Panc1 (cell line): ENCODE measurements at regions not wholly inside any gene's neighbourhood (a gene's known extent, or its start where the extent isn't known, plus 50 kb on each side); places are given as distances from the start of the nearest gene placed in this dataset.

Source experiments
- ATAC-seq: fragments of 200-7000 bp; cut with Tn5 transposase; 2 replicates; pipeline ENCODE4 v1.9.1; 2020; ENCODE audit warnings: mild to moderate bottlenecking, moderate library complexity
- BruUV-seq: library from RNA; stranded (reverse); fragments of 400-500 nt; replicated peaks from 2 replicates; lab custom pipeline; 2021; lab: Mats Ljungman, UMichigan
- CTCF ChIA-PET: fragments of 300-600 bp; sonication (Branson Sonifier 250); formaldehyde crosslinking; loops from one replicate; lab custom pipeline; 2022; ENCODE audit warnings: antibody characterized with exemption; lab: Charles Lee
- POLR2A ChIA-PET: fragments of 300-600 bp; sonication (Branson Sonifier 250); formaldehyde crosslinking; loops from one replicate; lab custom pipeline; 2022; ENCODE audit warnings: antibody characterized with exemption; lab: Charles Lee
- DNase-seq: peaks from one replicate; pipeline ENCODE4 v3.0.0-alpha.2; 2010; ENCODE audit warnings: low read depth, low spot score
- H3K27ac ChIP-seq: 2 replicates; pipeline ENCODE4 v1.5.1; 2011; ENCODE audit warnings: mild to moderate bottlenecking, low read length, inconsistent platforms
- H3K27me3 ChIP-seq: fragments of 200-500 bp; sonication (Bioruptor generic); 2 replicates; pipeline ENCODE4 v1.6.0; 2014; ENCODE audit warnings: low read length, inconsistent platforms; ENCODE audit not compliant: control insufficient read depth, insufficient read depth
- H3K36me3 ChIP-seq: fragments of 200-500 bp; sonication (Bioruptor generic); 2 replicates; pipeline ENCODE4 v1.5.1; 2014; ENCODE audit warnings: inconsistent platforms, mild to moderate bottlenecking, low read length, moderate library complexity; ENCODE audit not compliant: control insufficient read depth, insufficient read depth
- H3K4me1 ChIP-seq: 2 replicates; pipeline ENCODE4 v1.5.1; 2011; ENCODE audit warnings: inconsistent platforms, mild to moderate bottlenecking, low read length, moderate library complexity; ENCODE audit not compliant: control insufficient read depth, insufficient read depth
- H3K4me3 ChIP-seq, 2 experiments: 2 replicates each; pipeline ENCODE4 v1.5.1; 2011 to 2012; ENCODE audit warnings: low read depth in 2 of 2, low read length in 2 of 2, mild to moderate bottlenecking in 2 of 2, inconsistent platforms in 1 of 2, moderate library complexity in 1 of 2
- H3K9me3 ChIP-seq: fragments of 200-500 bp; sonication (Bioruptor generic); 2 replicates; pipeline ENCODE4 v1.5.1; 2014; ENCODE audit warnings: low read depth, mild to moderate bottlenecking, inconsistent platforms, low read length, moderate library complexity; ENCODE audit not compliant: control insufficient read depth, insufficient read depth
- CTCF ChIP-seq: fragments of 450-650 bp; IDR thresholded peaks from 2 replicates; pipeline ENCODE4 v1.5.1; 2017; ENCODE audit warnings: mild to moderate bottlenecking
- POLR2AphosphoS5 ChIP-seq: IDR thresholded peaks from 2 replicates; pipeline ENCODE4 v1.6.1; 2012; ENCODE audit warnings: mild to moderate bottlenecking, low read depth, low read length, moderate library complexity
- REST ChIP-seq, 2 experiments: IDR thresholded peaks; 2 replicates each; pipeline ENCODE4 v1.6.1; 2011 to 2012; ENCODE audit warnings: low read depth in 2 of 2, control low read depth in 1 of 2, low read length in 1 of 2, mild to moderate bottlenecking in 1 of 2, moderate library complexity in 1 of 2; ENCODE audit not compliant: insufficient read depth in 1 of 2
- SIN3A ChIP-seq: IDR thresholded peaks from 2 replicates; pipeline ENCODE4 v1.6.1; 2012; ENCODE audit warnings: low read depth, mild to moderate bottlenecking, low read length, moderate library complexity, borderline replicate concordance; ENCODE audit not compliant: insufficient read depth
- TCF7L2 ChIP-seq: IDR thresholded peaks from 2 replicates; pipeline ENCODE4 v1.6.1; 2011; ENCODE audit warnings: mild to moderate bottlenecking, low read depth, low read length, inconsistent platforms
- in situ Hi-C: cut with HindIII; loops from 2 replicates; pipeline ENCODE4 v1.10.0; 2016; ENCODE audit warnings: low sequenced_read_pairs, low pct_unique_long_range_greater_than_20kb
- intact Hi-C: fragments of 100-400 bp; cut with micrococcal nuclease; formaldehyde crosslinking; loops from one replicate; pipeline ENCODE4 v1.10.0; 2022; ENCODE audit not compliant: unreplicated experiment

GRCh38 chr2:186940463-186940862, 91.5 kb upstream of the ZSWIM2 start:
- ATAC-seq, result no peak
- in situ Hi-C loops (no loop called here), intact Hi-C loops (no loop called here)
- TF ChIP-seq REST (IDR thresholded peaks at IDR 0.05; ENCODE audit: insufficient read depth in 1 of 2, low read depth in 2 of 2, low read length in 1 of 2), result no peak
- POLR2A ChIA-PET, result interaction anchor here (0.6 kb wide), 1 partner anchor 38 kb away, joined by 4 read pairs; no protein-coding TSS in a partner anchor
- Histone ChIP-seq H3K27ac (no peak overlapping the region), H3K4me3 (no peak overlapping the region), H3K4me1 (no peaks in the 10 kb centered on the region), H3K9me3 (no peaks in the 10 kb centered on the region), H3K27me3 (no peaks in the 10 kb centered on the region), H3K36me3 (no peaks in the 10 kb centered on the region)
- no peak for DNase-seq
- CTCF ChIA-PET, result no interaction called here
- no TSS peak for BruUV-seq

- intact Hi-C loops, result no loop called here
- Histone ChIP-seq H3K27me3 (no peaks in the 10 kb centered on the region), H3K4me3 (no peak overlapping the region), H3K36me3 (no peaks in the 10 kb centered on the region), H3K4me1 (no peaks in the 10 kb centered on the region), H3K9me3 (no peaks in the 10 kb centered on the region), H3K27ac (no peak overlapping the region)
- in situ Hi-C loops, result no loop called here
- DNase-seq (no peak), ATAC-seq (no peak)
- ChIA-PET CTCF (no interaction called here), POLR2A (no interaction called here)
- BruUV-seq, result no TSS peak
- TF ChIP-seq SIN3A (no peak), TCF7L2 (no peak), POLR2AphosphoS5 (no peak), CTCF (no peak)
These were observed 85.5 kb upstream of the ZSWIM2 start for GRCh38 chr2:186934420-186934819.

- no peaks in the 10 kb centered on the region for H3K4me1 ChIP-seq
- in situ Hi-C loops (no loop called here), intact Hi-C loops (no loop called here)
- H3K36me3 ChIP-seq, result no peaks in the 10 kb centered on the region
- H3K27ac ChIP-seq, result no peak overlapping the region
- ATAC-seq, result no peak
- POLR2A ChIA-PET, result interaction anchor here (0.6 kb wide), 1 partner anchor 32 kb away, joined by 4 read pairs; no protein-coding TSS in a partner anchor
- H3K27me3 ChIP-seq, result no peaks in the 10 kb centered on the region
- no peak overlapping the region for H3K4me3 ChIP-seq
- CTCF ChIA-PET, result interaction anchor here (0.6 kb wide), 1 partner anchor 63 kb away, joined by 3 read pairs; no protein-coding TSS in a partner anchor
- DNase-seq, result no peak
- BruUV-seq, result no TSS peak
- no peaks in the 10 kb centered on the region for H3K9me3 ChIP-seq
- TF ChIP-seq REST (IDR thresholded peaks at IDR 0.05; ENCODE audit: insufficient read depth in 1 of 2, low read depth in 2 of 2, low read length in 1 of 2), result no peak
- no peak for TF ChIP-seq CTCF
- TF ChIP-seq TCF7L2, result no peak
- TF ChIP-seq POLR2AphosphoS5, result no peak
- TF ChIP-seq SIN3A, result no peak
These were observed 78.9 kb upstream of the ZSWIM2 start for GRCh38 chr2:186927867-186928191.
